HCT116 (cell line): ENCODE measurements at regions not wholly inside any gene's neighbourhood (a gene's known extent, or its start where the extent isn't known, plus 50 kb on each side); places are given as distances from the start of the nearest gene placed in this dataset.

ENCODE experiments used
- ATAC-seq: fragments of 200-7000 bp; cut with Tn5 transposase; 2 replicates; pipeline ENCODE4 v1.9.1; 2020; ENCODE audit warnings: mild to moderate bottlenecking, moderate library complexity
- BruUV-seq: library from RNA; stranded (reverse); fragments of 400-500 nt; replicated peaks from 2 replicates; lab custom pipeline; 2021; lab: Mats Ljungman, UMichigan
- CTCF ChIA-PET: fragments of 300-600 bp; sonication (Branson Sonifier 250); formaldehyde crosslinking; loops from one replicate; lab custom pipeline; 2021; ENCODE audit warnings: antibody characterized with exemption; lab: Charles Lee
- POLR2A ChIA-PET: fragments of 300-600, 350-600 bp; sonication (Branson Sonifier 250); formaldehyde crosslinking; loops from one replicate; lab custom pipeline; 2021; ENCODE audit warnings: antibody characterized with exemption; lab: Charles Lee
- RAD21 ChIA-PET, 2 experiments: fragments of 300-600 bp; sonication (Branson Sonifier 250); formaldehyde crosslinking; loops; one replicate each; lab custom pipeline; 2023; ENCODE audit warnings: low total read pairs in 2 of 2; ENCODE audit not compliant: uncharacterized antibody in 2 of 2, unreplicated experiment in 2 of 2, low non-redundant PET in 1 of 2; lab: Charles Lee
- DNase-seq: peaks from one replicate; pipeline ENCODE4 v3.0.0-alpha.2; 2010; ENCODE audit warnings: low read depth, low spot score
- H2AFZ ChIP-seq: fragments of 200-600 bp; shearing (Covaris generic), sonication (generic); 2 replicates; pipeline ENCODE4 v1.6.1; 2017; ENCODE audit warnings: low read depth, mixed run types, mixed read lengths, antibody characterized with exemption, low read length; ENCODE audit not compliant: poor library complexity, severe bottlenecking
- H3K27ac ChIP-seq: 2 replicates; pipeline ENCODE4 v1.5.1; 2012; ENCODE audit warnings: low read depth, low read length
- H3K27me3 ChIP-seq: fragments of 200-600 bp; sonication (generic); 2 replicates; pipeline ENCODE4 v1.6.1; 2016; ENCODE audit warnings: mixed run types, low read length, mixed read lengths; ENCODE audit not compliant: insufficient read depth
- H3K36me3 ChIP-seq, 2 experiments: fragments of 200-500 bp in 1 of 2; fragments of 200-600 bp in 1 of 2; sonication (Bioruptor generic) in 1 of 2; sonication (generic) in 1 of 2; 2 replicates each; pipeline versions ENCODE4 v1.5.1 to v1.6.1; 2014 to 2016; ENCODE audit warnings: low read length in 2 of 2, inconsistent platforms in 1 of 2, mixed read lengths in 1 of 2, mixed run types in 1 of 2; ENCODE audit not compliant: insufficient read depth in 2 of 2, control insufficient read depth in 1 of 2
- H3K4me1 ChIP-seq, 2 experiments: fragments of 200-600 bp in 1 of 2; sonication (generic) in 1 of 2; 2 replicates each; pipeline versions ENCODE4 v1.5.1 to v1.6.1; 2012 to 2017; ENCODE audit warnings: low read length in 2 of 2, inconsistent platforms in 1 of 2, mild to moderate bottlenecking in 1 of 2, mixed read lengths in 1 of 2, mixed run types in 1 of 2, moderate library complexity in 1 of 2; ENCODE audit not compliant: insufficient read depth in 2 of 2, control insufficient read depth in 1 of 2
- H3K4me2 ChIP-seq: fragments of 200-600 bp; sonication (generic); 2 replicates; pipeline ENCODE4 v1.6.1; 2017; ENCODE audit warnings: mixed run types, low read length, mixed read lengths
- H3K4me3 ChIP-seq, 2 experiments: fragments of 200-600 bp in 1 of 2; sonication (generic) in 1 of 2; replicated peaks in 1 of 2; 2 replicates each; pipeline ENCODE4 v1.5.1; 2011 to 2016; ENCODE audit warnings: low read length in 2 of 2, control low read depth in 1 of 2, low read depth in 1 of 2, mild to moderate bottlenecking in 1 of 2, mixed read lengths in 1 of 2, mixed run types in 1 of 2
- H3K79me2 ChIP-seq: fragments of 200-600 bp; sonication (generic); 2 replicates; pipeline ENCODE4 v1.6.1; 2017; ENCODE audit warnings: mild to moderate bottlenecking, mixed run types, low read length, moderate library complexity, mixed read lengths; ENCODE audit not compliant: insufficient read depth
- H3K9ac ChIP-seq: fragments of 200-600 bp; sonication (generic); 2 replicates; pipeline ENCODE4 v1.6.1; 2016; ENCODE audit warnings: low read length, mixed read lengths
- H3K9me2 ChIP-seq: fragments of 200-600 bp; sonication (generic), shearing (Covaris generic); 2 replicates; pipeline ENCODE4 v1.6.1; 2017; ENCODE audit warnings: mixed run types, mild to moderate bottlenecking, moderate library complexity; ENCODE audit not compliant: insufficient read depth
- H3K9me3 ChIP-seq, 2 experiments: fragments of 200-500 bp in 1 of 2; fragments of 200-600 bp in 1 of 2; sonication (Bioruptor generic) in 1 of 2; sonication (generic) in 1 of 2; 2 replicates each; pipeline ENCODE4 v1.6.1; 2014 to 2017; ENCODE audit warnings: low read length in 2 of 2, mixed read lengths in 2 of 2, inconsistent platforms in 1 of 2, low read depth in 1 of 2, mild to moderate bottlenecking in 1 of 2, mixed run types in 1 of 2, moderate library complexity in 1 of 2; ENCODE audit not compliant: control insufficient read depth in 1 of 2, insufficient read depth in 1 of 2
- H4K20me1 ChIP-seq: fragments of 200-600 bp; sonication (generic), shearing (Covaris generic); 2 replicates; pipeline ENCODE4 v1.6.1; 2017; ENCODE audit warnings: mixed run types, mild to moderate bottlenecking, moderate library complexity; ENCODE audit not compliant: insufficient read depth
- ATF3 ChIP-seq: IDR thresholded peaks from 2 replicates; pipeline ENCODE4 v1.6.1; 2012
- CTCF ChIP-seq, 3 experiments: fragments of 200-600 bp in 1 of 3; sonication (generic) in 1 of 3; IDR thresholded peaks in 2 of 3; conservative IDR thresholded peaks in 1 of 3; 2 replicates each; pipeline ENCODE4 v1.5.1; 2012 to 2017; ENCODE audit warnings: low read depth in 2 of 3, low read length in 2 of 3, antibody characterized with exemption in 1 of 3, borderline replicate concordance in 1 of 3, control low read depth in 1 of 3, mild to moderate bottlenecking in 1 of 3, mixed read lengths in 1 of 3, mixed run types in 1 of 3, moderate library complexity in 1 of 3; ENCODE audit not compliant: insufficient read depth in 1 of 3
- EGR1 ChIP-seq: IDR thresholded peaks from 2 replicates; pipeline ENCODE4 v1.6.1; 2012; ENCODE audit warnings: low read depth
- EZH2 ChIP-seq: fragments of 200-600 bp; sonication (generic); IDR thresholded peaks from 2 replicates; pipeline ENCODE4 v1.6.1; 2017; ENCODE audit warnings: antibody characterized with exemption, mixed run types
- EZH2phosphoT487 ChIP-seq: fragments of 200-600 bp; IDR thresholded peaks from 2 replicates; pipeline ENCODE4 v1.6.1; 2018; ENCODE audit warnings: antibody characterized with exemption, borderline replicate concordance
- POLR2AphosphoS5 ChIP-seq: IDR thresholded peaks from 2 replicates; pipeline ENCODE4 v1.6.1; 2011; ENCODE audit warnings: mild to moderate bottlenecking, low read depth, low read length, moderate library complexity
- REST ChIP-seq: IDR thresholded peaks from 2 replicates; pipeline ENCODE4 v1.6.1; 2012; ENCODE audit warnings: low read depth
- SIN3A ChIP-seq: IDR thresholded peaks from 2 replicates; pipeline ENCODE4 v1.6.1; 2012; ENCODE audit warnings: low read depth
- SRF ChIP-seq: IDR thresholded peaks from 2 replicates; pipeline ENCODE4 v1.6.1; 2012; ENCODE audit warnings: low read depth
- TCF7L2 ChIP-seq: IDR thresholded peaks from 2 replicates; pipeline ENCODE4 v1.7.0; 2011; ENCODE audit warnings: borderline replicate concordance, inconsistent platforms; ENCODE audit not compliant: insufficient read depth, insufficient read length; ENCODE audit errors: extremely low read depth
- YY1 ChIP-seq: IDR thresholded peaks from 2 replicates; pipeline ENCODE4 v1.6.1; 2011; ENCODE audit warnings: low read length, low read depth, moderate library complexity, mild to moderate bottlenecking; ENCODE audit not compliant: insufficient replicate concordance; ENCODE audit errors: extremely low read depth
- ZFX ChIP-seq: fragments of 450-650 bp; IDR thresholded peaks from 2 replicates; pipeline ENCODE4 v1.6.1; 2017
- intact Hi-C: fragments of 100-400 bp; cut with micrococcal nuclease; formaldehyde crosslinking; loops from 2 replicates; pipeline ENCODE4 v1.10.0; 2022

- Histone ChIP-seq H3K9ac (no peak overlapping the region), H3K4me1 (no peaks in the 10 kb centered on the region), H3K9me3 (no peaks in the 10 kb centered on the region), H3K4me3 (no peak overlapping the region), H3K9me2 (no peaks in the 10 kb centered on the region), H3K27me3 (no peaks in the 10 kb centered on the region; the same call in 1 of the 2 replicates), H4K20me1 (no peaks in the 10 kb centered on the region), H2AFZ (no peak overlapping the region), H3K36me3 (no peaks in the 10 kb centered on the region), H3K27ac (no peak overlapping the region), H3K79me2 (no peaks in the 10 kb centered on the region), H3K4me2 (no peak overlapping the region)
- ChIA-PET POLR2A (no interaction called here), CTCF (no interaction called here), RAD21 (no interaction called here)
- intact Hi-C loops, result no loop called here
- TF ChIP-seq TCF7L2 (no peak), EZH2phosphoT487 (no peak), CTCF (IDR thresholded peaks at IDR 0.05 in 2 of 3, conservative IDR thresholded peaks at IDR 0.05 in 1 of 3; ENCODE audit: borderline replicate concordance in 1 of 3, insufficient read depth in 1 of 3, low read depth in 2 of 3, low read length in 2 of 3) (no peak), YY1 (no peak), SRF (no peak)
- BruUV-seq, result no TSS peak
- DNase-seq (no peak), ATAC-seq (no peak)
These were observed 183.2 kb upstream of the ZRANB2 start for GRCh38 chr1:71264039-71264438.

GRCh38 chr1:71262970-71263369, 182.1 kb upstream of the ZRANB2 start:
- no peak overlapping the region for H3K4me2 ChIP-seq
- no peaks in the 10 kb centered on the region for H3K4me1 ChIP-seq
- DNase-seq (no peak), ATAC-seq (no peak)
- H3K36me3 ChIP-seq, result no peaks in the 10 kb centered on the region
- no peak overlapping the region for H3K27ac ChIP-seq
- BruUV-seq, result no TSS peak
- no peaks in the 10 kb centered on the region for H3K9me2 ChIP-seq
- RAD21 ChIA-PET, result no interaction called here
- H3K27me3 ChIP-seq, result no peaks in the 10 kb centered on the region; the same call in 1 of the 2 replicates
- H3K79me2 ChIP-seq, result no peaks in the 10 kb centered on the region
- H2AFZ ChIP-seq, result no peak overlapping the region
- intact Hi-C loops, result no loop called here
- no peaks in the 10 kb centered on the region for H4K20me1 ChIP-seq
- CTCF ChIA-PET, result no interaction called here
- no peaks in the 10 kb centered on the region for H3K9me3 ChIP-seq
- POLR2A ChIA-PET, result no interaction called here
- H3K4me3 ChIP-seq, result no peak overlapping the region
- no peak overlapping the region for H3K9ac ChIP-seq
- no peak for TF ChIP-seq ATF3
- TF ChIP-seq ZFX, result no peak
- no peak for TF ChIP-seq REST
- TF ChIP-seq POLR2AphosphoS5, result no peak
- TF ChIP-seq CTCF (IDR thresholded peaks at IDR 0.05 in 2 of 3, conservative IDR thresholded peaks at IDR 0.05 in 1 of 3; ENCODE audit: borderline replicate concordance in 1 of 3, insufficient read depth in 1 of 3, low read depth in 2 of 3, low read length in 2 of 3), result no peak
- no peak for TF ChIP-seq SIN3A
- TF ChIP-seq EGR1, result no peak
- no peak for TF ChIP-seq EZH2
- TF ChIP-seq YY1, result no peak
